GM06990 (cell line): ENCODE measurements at regions not wholly inside any gene's neighbourhood (a gene's known extent, or its start where the extent isn't known, plus 50 kb on each side); places are given as distances from the start of the nearest gene placed in this dataset.

Source experiments
- DNase-seq: peaks from one replicate; pipeline ENCODE4 v3.0.0-alpha.2; 2011; ENCODE audit not compliant: insufficient read length; ENCODE audit errors: extremely low read depth
- H3K27me3 ChIP-seq: replicated peaks from 2 replicates; pipeline ENCODE4 v1.6.0; 2011; ENCODE audit warnings: low read length; ENCODE audit not compliant: control insufficient read depth, insufficient read depth
- H3K36me3 ChIP-seq: 2 replicates; pipeline ENCODE4 v1.5.1; 2011; ENCODE audit warnings: low read length; ENCODE audit not compliant: control insufficient read depth, insufficient read depth
- H3K4me3 ChIP-seq: replicated peaks from 2 replicates; pipeline ENCODE4 v1.5.1; 2011; ENCODE audit warnings: low read depth, mild to moderate bottlenecking, control low read depth, low read length
- CTCF ChIP-seq: IDR thresholded peaks from 2 replicates; pipeline ENCODE4 v1.5.1; 2011; ENCODE audit warnings: low read length, control low read depth, mild to moderate bottlenecking, inconsistent platforms; ENCODE audit not compliant: insufficient read depth, poor library complexity, severe bottlenecking

GRCh38 chr1:58986996-58987767 lies 203.3 kb upstream of the JUN start:
- no peak for DNase-seq
- TF ChIP-seq CTCF, result no peak
- no peaks in the 10 kb centered on the region for H3K36me3 ChIP-seq
- no peaks in the 10 kb centered on the region for H3K27me3 ChIP-seq
- no peak overlapping the region for H3K4me3 ChIP-seq

GRCh38 chr1:58988752-58989151 lies 204.9 kb upstream of the JUN start:
- no peak for DNase-seq
- Histone ChIP-seq H3K36me3 (no peaks in the 10 kb centered on the region), H3K27me3 (no peaks in the 10 kb centered on the region), H3K4me3 (no peak overlapping the region)
- TF ChIP-seq CTCF, result no peak

GRCh38 chr1:58989845-58990244 lies 206.0 kb upstream of the JUN start:
- Histone ChIP-seq H3K36me3 (no peaks in the 10 kb centered on the region), H3K27me3 (no peaks in the 10 kb centered on the region), H3K4me3 (no peak overlapping the region)
- no peak for TF ChIP-seq CTCF
- no peak for DNase-seq

GRCh38 chr1:58991305-58991704 lies 207.5 kb upstream of the JUN start:
- TF ChIP-seq CTCF, result no peak
- H3K4me3 ChIP-seq, result no peak overlapping the region
- H3K36me3 ChIP-seq, result no peaks in the 10 kb centered on the region
- DNase-seq, result no peak
- no peaks in the 10 kb centered on the region for H3K27me3 ChIP-seq

- H3K4me3 ChIP-seq, result no peak overlapping the region
- DNase-seq, result no peak
- H3K27me3 ChIP-seq, result no peaks in the 10 kb centered on the region
- TF ChIP-seq CTCF, result no peak
- H3K36me3 ChIP-seq, result no peaks in the 10 kb centered on the region
Observed at GRCh38 chr1:58992643-58993042, 208.8 kb upstream of the JUN start.

- Histone ChIP-seq H3K27me3 (no peaks in the 10 kb centered on the region), H3K36me3 (no peaks in the 10 kb centered on the region), H3K4me3 (no peak overlapping the region)
- no peak for DNase-seq
- TF ChIP-seq CTCF, result no peak
Observed at GRCh38 chr1:58993403-58993802, 209.6 kb upstream of the JUN start.
